CD4-positive, alpha-beta T cell treated with Interleukin-1 beta for 1 hour (primary cell): ENCODE measurements at regions not wholly inside any gene's neighbourhood (a gene's known extent, or its start where the extent isn't known, plus 50 kb on each side); places are given as distances from the start of the nearest gene placed in this dataset.
A peak's percentile ranks its signal among the peaks of the same experiment; 100 is the strongest.
"Not testable (repeated sequence)": the region's sequence is repeated elsewhere in the genome, so short reads cannot be mapped to it uniquely, and the experiment has no call there.

Experiments used
- DNase-seq, 2 donors: peaks; one replicate each; pipeline ENCODE4 v3.0.0-alpha.2; 2020 to 2022

DNA sequence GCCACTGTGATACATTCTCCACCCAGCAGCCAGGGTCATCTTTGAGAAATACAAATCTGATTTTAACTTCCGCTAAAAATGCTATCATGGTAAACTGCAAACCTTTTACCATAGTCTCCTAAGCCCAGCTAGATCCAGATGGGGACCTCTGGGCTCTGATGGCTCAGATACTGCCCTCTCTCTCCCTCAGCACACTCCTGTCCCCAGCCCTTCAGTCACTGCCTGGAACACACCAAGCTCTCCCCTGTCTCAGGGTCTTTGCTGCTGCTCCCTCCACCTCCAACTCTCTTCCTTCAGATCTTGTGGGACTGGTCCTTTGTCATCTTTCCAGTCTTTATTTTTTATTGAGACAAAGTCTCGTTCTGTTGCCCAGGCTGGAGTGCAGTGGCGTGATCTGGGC is 65.1 kb downstream of the SPRY4 start:
- no peak for DNase-seq

DNA sequence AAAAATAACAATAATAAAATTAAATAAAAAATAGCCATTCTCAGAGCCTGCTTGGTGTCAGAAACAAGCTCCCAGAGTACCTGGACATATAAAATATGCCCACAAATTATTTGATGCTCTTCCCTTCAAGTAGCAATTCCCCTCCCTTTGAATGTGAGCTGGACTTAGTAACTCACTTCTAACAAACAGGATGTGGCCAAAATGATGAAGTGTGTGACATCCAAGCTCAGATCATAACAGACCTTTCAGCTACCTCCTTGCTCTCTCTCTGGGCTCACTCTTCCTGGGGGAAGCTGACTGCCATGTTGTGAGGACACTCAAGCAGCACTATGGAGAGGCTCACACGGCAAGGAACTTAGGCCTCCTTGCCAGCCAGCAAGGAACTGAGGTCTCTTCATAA is 69.0 kb downstream of the SPRY4 start:
- DNase-seq, result no peak

DNA sequence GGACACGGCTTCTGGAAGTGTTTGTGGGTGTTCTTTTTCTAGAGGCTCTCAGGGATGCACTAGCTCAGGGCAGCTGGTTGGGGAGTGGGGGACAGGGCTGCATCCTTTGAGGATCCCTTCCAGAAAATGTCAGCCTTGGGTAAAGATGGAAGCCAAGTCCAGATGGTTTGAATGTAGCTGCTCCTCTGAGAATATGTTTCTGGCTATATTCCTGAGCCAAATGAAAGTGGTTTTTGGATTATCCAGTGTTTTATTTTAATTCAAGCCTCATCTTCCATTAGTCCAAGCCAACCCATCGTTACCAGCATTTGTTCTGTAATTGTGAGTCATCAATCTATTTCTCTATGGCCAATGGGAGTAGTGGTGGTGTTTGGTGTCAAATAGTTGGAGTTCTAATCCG is 70.4 kb downstream of the SPRY4 start:
- DNase-seq, result no peak

DNA sequence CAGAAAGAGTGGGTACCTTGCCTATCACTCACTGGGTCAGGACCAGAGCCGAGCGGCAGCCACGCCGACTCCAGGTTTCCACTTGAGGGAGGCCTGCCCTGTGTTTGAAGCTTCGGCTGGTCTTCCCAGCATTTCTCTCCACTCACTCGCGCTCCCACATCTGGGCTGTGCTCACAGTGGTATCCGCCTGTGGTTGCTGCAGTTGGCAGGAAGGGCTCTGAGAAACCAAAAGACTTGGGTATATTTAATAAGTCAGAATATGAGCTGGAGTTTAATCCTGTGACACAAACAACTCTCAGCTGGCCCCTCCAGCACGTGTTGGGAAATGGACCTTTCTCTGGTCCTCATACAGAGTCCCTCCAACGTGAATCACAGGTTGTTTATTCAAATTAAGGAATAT is 70.9 kb downstream of the SPRY4 start:
- no peak for DNase-seq

DNA sequence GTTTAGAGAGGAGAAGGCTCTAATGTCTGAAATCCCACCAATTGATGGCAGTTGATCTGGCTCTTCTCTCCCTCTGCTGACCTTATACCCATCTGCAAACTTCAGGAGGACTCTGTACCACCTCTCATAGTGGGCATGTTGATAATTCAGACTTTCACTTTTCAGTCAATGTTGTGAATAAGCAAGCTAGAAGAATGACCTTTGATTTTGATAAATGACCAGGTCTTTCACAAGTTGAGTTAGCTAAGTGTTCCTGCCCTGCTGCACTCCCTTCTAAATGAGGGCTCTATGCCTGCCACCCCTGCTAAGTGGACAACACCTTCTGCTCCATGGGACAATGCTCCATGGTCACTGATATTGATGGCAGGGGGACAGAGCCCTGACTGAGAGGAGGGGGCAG is 74.7 kb downstream of the SPRY4 start:
- DNase-seq, result no peak

DNA sequence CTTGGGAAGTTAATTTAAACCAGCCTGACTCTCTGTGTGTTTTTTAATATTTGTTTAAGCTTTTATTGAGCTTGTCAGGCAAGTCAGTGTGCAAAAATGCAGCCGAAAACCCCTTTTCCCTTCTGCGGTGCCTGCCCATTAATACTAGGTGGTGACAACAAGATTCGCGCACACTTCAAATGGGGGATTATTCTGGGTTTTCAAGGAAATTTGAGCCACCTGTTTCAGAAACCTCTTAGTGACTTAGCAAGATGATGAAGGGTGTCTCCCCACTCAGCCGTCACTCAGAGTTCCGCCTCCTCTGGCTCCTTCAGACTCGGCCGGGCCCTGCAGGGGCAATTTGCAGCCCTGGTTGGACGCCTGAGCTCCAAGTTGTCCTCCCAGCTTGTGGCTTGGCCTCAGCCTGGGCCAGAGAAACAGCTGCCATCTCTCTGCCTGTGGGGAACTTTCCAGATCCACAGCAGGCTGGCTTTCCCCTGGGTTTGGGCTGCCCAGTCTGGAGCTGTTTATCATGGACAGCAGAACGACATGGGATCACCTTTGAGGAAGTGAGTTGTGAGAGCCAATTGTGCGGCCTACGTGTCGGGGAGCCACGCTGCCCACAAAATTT is 75.9 kb downstream of the SPRY4 start:
- DNase-seq, result no peak

DNA sequence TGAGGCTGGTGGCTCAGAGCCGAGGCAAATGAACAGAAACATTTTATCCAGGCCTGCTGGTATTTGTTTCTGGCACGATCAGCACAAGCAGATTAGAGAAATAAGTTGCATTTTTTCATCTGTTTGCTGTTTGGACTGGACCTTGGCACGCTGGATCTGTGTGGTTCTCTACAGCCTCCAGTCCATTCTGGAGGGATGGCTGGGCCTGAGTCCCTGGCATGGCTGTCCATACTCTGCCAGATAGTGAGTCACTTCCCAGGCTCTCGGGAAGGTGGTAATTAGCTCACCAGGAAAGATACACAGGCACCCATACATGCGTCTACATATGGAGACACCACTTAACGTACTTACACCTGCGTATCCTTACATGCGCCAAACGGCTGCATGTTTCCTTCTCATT is 78.6 kb downstream of the SPRY4 start:
- no peak for DNase-seq

DNA sequence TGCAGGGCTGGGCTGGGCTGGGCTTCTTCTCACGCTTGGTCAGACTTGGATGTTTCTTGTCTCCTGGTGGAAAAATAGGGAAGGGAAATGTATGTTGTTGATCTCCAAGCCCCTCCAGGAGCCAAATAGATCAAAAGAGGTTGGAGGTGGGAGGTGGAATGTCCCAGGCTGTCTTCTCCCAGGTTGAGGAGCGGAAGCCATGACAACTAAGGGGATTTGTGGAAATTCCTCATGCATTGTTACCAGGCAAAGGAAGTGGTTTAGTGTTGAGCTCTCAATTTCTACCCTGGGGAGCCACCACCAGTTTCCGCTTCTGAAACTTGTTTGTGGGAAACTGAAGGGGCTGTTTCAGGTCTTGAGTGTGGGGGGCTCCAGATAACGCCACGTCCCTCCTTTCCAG is 79.0 kb downstream of the SPRY4 start:
- DNase-seq, result no peak

DNA sequence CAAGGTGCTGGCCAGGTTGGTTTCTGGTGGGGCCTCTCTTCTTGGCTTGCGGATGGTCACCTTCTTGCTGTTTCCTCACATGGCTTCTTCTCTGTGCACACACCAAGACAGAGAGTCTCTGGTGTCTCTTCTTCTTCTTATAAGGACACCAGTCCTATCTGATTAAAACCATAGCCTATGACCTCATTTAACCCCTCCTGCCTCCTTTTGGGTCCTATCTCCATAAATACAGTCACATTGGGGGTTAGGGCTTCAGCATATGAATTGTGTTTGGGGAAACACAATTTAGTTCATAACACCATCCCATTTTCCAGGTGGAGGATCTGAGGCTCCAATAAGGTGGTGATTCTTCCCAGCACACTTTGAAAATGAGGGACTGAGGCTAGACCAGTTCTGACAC is 80.4 kb downstream of the SPRY4 start:
- DNase-seq, result no peak

DNA sequence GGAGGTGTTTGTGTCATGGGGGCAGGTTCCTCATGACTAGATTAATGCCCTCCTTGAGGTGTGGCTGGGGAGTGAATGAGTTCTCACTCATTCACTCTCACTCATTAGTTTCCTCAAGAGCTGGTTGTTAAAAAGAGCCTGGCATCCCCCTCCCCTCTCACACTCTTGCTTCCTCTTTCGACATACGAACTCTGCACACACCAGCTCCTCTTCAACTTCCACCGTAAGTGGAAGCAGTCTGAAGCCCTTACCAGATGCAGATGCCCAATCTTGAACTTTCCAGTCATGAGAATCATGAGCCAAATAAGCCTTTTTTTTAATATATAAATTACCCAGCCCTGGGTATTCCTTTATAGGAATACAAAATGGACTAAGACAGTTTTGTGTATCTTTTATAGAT is 82.5 kb downstream of the SPRY4 start:
- no peak for DNase-seq

DNA sequence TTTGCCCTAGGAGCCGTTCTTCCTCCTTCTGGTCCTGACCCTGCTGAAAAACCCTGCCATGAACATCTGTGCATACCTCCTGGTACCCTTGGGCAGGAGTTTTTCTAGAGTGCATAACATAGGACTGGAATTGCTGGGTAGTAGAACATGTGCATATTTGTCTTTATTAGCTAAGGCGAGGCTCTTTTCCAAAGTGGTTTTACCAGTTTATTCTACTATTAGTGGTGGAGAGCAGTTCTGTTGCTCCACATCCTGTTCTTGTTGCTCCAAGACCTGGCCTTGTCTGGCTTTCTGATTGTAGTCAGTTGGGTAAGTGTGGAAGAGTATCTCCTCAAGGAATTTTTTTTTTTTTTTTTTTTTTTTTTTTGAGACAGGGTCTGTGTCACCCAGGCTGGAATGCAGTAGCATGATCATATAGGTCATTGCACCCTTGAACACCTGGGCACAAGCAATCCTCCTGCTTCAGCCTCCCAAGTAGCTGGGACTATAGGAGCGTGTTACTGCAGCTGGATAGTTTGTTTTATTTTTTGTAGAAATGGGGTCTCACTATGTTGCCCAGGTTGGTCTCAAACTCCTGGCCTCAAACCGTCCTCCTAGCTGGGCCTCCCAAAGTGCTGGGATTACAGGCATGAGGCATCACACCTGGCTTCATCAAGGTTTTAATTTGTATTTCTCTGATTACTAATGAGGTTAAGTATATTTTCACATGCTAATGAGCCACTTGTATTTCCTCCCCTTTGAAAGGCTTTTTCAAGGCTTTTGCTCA is 85.2 kb downstream of the SPRY4 start:
- DNase-seq, result no peak

DNA sequence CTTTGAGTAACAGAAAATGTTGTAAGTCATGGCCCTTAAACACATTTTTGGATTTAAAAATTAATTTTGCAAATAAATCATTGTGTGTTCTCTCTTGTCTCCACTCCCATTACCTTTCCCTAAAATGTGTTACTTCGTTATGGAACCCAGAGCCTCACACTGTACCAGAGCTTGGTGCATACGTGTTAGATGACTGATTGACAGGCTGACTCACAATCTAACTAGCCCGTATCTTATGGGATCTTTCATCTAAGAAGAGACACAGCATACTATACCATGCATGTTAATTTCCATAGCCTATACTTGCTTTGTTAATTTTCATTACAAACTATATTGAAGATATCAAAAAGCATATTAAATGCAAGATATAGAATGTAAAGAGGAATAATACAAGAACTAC is 87.1 kb downstream of the SPRY4 start:
- DNase-seq, result no peak

DNA sequence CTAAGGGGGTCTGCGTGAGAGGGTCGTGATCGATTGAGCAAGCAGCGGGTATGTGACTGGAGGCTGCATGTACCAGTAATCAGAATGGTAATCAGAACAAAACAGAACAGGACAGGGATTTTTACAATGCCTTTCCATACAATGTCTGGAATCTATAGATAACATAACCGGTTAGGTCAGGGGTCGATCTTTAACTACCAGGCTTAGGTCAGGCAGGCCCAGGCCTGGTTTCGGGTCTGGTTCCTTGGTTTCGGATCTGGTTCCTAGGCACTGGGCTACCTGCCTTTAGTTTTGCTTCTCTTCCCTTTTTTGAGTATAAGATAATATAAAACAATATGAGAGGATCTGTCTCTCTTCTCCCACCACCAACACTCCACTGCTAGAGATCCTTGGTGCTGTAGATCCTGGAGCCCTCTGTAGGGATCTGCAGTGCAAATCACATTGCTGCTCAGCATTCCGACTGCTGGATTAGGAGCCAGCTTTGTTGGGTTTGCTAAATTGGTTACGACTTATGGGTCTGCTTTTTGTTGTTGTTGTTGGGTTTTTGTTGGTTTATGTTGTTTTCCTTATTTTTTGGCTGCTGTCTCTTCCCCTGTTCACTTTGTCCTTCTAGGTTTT is 88.0 kb downstream of the SPRY4 start:
- DNase-seq, result not testable (repeated sequence)

DNA sequence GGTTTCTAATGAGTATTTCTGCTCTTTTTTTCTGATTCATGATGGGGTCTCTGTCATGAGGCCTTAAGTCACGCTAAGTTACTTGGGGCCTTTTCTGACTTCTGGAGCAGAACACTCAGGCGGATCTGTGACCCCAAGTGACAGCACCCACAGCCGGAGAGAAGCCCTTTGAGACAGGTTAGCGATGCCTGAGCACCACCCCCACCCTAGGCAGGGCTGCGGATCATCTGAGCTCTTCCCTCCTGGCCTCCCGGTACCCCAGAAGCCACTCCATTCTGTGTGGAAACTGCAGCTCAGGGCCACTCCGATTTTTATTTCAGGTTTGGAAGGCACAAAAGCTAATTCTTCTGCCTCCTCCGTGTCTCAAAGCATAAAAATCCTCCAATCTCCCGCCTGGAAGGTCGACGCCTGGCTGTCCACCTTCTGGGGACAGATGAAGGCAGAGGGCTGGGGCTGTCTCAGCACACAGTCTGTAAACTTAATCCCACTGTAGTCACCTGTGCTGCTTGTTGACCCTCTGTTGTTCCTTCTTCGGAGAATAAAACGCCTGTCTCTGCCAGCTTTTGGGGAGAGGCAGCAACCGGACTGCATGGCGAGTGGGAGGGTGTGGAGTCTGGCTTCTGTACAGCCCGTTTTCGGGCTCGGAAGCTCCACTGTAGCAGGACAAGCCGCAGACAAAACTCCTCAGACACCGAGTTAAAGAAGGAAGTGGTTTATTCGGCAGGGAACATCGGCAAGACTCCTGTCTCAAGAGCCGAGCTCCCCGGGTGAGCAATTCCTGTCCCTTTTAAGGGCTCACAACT is 88.8 kb downstream of the SPRY4 start:
- DNase-seq, result no peak

DNA sequence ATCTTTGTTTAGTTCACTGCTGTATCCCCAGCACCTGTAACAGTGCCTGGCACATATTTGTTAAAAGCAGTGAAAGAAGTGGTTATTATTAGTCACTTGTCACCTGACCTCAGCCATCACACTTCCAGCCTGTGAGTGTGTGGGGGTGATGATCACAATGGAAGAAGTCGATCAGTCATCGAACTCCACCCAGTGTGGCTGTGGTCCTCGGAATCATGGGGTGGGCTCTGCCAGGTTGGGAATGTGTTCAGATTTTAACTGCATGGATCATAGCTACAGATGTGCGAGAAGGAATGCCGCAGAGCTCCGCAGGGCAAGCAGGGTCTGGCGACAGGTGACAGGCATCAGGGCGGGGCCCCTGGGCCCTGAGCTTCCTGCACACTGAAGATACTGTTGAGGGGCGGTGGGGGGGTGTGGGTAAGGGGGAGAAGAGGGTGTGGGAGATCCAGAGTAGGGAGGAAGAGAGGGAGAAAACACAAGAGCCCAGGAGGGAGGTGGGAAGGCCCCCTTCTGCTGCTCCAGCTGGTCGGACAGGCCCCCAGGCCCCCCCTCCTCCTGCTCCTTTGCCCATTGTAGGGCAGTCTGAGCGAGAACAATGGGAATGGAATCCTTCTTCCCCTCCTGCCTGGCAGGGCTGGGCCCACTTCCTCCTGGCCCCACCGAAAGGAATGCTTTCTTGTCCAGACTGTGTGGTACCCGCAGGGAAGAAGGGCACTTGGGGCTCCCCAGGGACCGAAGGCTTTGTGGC is 89.6 kb downstream of the SPRY4 start:
- DNase-seq, result no peak

DNA sequence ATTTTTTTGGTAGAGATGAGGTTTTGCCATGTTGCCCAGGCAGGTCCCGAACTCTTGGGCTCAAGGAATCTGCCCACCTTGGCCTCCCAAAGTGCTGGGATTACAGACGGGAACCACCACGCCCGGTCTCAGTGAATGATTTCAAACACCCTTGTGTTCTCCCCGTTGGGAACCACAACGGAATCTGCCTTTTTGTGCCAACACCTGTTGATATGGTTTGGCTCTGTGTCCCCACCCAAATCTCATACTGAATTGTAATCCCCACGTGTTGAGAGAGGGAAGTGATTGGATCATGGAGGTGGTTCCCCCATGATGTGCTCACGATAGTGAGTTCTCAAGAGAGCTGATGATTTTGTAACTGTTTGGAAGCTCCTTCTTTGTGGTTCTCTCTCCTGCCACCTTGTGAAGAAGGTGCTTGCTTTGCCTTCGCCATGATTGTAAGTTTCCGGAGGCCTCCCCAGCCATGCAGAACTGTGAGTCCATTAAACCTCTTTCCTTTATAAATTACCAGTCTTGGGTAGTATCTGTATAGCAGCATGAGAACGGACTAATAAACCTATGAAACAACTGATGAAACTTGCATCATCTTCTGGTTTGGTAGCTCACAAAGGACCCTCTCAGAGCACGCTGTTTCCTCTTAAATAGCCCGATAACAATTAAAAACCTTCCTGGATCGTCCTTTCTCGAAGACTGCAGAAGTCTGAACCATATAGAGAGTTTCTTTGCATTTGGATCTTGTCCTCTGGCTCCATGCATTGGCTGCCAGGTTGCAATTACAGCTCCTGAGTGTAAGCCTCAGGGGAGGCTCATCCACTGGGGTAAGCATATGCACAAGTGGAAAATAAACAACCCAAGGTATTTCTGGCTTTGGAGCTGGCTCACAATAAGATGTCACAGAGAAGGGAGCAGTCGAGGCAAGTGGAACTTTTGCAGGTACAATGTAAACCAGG is 91.5 kb downstream of the SPRY4 start:
- DNase-seq, result no peak

DNA sequence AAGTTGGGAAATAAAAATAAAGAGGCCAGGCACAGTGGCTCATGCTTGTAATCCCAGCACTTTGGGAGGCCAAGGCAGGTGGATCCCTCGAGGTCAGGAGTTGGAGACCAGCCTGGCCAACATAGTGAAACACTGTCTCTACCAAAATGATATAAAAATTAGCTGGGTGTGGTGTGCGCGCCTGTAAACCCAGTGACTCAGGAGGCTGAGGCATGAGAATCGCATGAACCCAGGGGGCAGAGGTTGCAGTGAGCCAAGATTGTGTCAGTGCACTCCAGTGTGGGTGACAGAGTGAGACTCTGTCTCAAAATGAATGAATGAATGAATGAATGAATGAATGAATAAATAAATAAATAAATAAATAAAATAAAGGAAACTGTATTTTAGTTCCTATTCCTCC is 93.9 kb downstream of the SPRY4 start:
- DNase-seq, result not testable (repeated sequence)

DNA sequence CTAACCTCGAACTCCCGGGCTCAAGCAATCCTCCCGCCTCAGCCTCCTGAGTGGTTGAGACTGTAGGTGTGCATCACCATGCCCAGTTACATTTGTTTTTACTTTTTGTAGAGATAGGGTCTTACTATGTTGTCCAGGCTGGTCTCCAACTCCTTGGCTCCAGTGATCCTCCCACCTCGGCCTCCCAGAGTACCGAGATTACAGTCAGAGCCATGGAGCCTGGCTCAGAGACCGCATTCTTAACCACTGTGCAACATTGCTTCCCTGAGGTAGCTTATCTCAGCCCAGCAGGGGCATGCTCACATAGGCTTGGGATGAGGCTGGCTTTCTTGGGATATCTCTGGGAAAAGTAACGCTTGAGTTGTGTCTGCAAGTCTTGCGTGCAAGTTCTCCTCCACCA is 99.7 kb downstream of the SPRY4 start:
- no peak for DNase-seq

DNA sequence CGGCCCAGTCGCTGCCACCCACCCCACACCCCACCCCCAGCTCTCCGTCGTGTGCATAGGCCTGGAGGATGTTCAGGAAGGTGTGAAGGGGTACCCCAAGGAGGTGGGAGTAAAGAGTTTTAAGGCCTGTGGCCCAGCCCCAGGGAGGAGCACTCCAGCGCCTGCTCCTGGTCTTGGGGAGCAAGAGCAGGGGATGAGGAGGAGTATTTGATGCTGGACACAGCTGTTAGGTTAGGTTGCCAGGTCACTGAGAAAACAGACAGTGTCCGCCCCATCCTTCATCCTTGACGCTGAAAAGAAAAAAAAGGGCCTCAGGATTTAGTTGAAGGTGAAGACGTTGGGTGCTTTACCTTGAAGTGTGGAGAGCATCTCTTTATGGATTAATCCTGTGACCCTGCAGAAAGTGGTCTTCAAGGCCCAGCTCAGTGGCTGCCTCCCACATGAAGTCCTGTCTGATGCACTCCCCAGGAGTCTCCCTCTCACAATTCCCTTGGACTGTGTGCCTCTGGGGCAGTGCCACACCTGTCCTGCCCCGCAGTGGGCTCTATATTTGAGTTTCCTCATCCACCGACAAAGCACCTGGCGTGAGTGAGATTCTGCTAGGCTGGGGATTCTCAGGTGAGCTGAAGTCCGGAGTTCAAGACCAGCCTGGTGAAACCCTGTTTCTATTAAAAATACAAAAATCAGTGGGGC is 101.8 kb downstream of the SPRY4 start:
- no peak for DNase-seq

DNA sequence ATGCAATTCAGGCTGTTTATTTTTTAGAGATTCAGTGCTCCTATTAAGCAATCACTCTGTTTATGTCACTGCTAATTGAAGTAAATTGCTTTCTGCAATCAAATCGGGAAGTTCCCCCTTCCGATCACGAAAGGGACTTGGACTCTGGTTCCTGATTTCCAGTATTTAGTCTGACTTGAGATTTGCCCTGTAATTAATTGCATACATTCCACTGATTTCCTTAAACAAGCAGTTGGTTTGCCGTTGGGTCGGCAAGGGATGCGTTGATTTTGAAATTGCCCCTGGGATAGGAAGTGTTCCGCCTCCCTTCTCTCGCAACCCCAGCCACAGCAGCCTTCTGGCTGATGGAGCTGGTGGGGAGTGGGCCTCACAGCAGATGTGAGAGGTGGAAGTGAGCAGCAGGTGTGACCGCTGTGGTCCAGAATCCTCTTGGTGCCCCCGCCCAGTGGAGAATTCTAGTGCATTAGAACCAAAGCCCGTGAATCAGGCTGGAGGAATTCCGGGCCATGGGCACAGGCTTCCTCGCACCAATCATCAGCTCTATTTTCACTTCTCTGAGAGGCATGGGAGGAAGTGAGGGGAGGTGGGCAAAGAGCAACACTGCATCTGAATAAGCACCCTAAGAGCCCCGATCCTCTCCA is 102.5 kb downstream of the SPRY4 start:
- peak in 1 of 2 donors; percentile 8 for DNase-seq
